ENCODE measurements at regions not wholly inside any gene's neighbourhood (a gene's known extent, or its start where the extent isn't known, plus 50 kb on each side); places are given as distances from the start of the nearest gene placed in this dataset.

DNA sequence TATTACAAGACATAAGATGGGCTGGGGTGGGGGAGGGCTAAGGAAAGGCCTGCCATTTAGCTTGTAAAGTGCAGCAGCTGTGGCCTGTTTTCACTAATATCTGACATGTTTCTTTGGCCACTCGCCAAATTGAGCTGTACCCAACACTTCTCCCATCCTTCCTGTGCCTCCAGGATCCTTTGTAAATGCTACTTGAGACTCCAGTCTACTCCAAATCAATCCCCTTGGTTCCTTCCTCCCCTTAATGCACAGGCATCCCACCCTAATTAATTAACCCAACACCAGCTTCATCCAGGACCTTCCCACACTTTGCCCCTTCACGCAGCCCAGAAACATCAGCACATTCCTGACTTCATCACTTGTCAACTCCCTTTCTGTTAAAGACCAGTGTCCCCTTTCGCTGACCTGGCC is 55.0 kb upstream of the TCF21 start:
- Histone ChIP-seq H3K4me3 (no peak overlapping the region), H3K4me1 (ENCODE audit: control insufficient read depth in 5 of 5, insufficient read depth in 5 of 5, low read length in 5 of 5) (peaks cover 0 to 30% (median 3%) of the 10 kb centered on the region in 5 donors), H3K9me3 (ENCODE audit: control insufficient read depth in 4 of 4, insufficient read depth in 3 of 4, low read length in 3 of 4) (no peaks in the 10 kb centered on the region), H3K27ac (ENCODE audit: low read depth in 1 of 2, low read length in 1 of 2) (peak overlapping the region in 1 of 2 donors; percentile 56), H3K27me3 (ENCODE audit: control insufficient read depth in 3 of 3, insufficient read depth in 3 of 3, low read length in 2 of 3) (no peaks in the 10 kb centered on the region), H3K36me3 (ENCODE audit: control insufficient read depth in 4 of 4, insufficient read depth in 4 of 4, low read length in 4 of 4) (no peaks in the 10 kb centered on the region), H3K9ac (ENCODE audit: insufficient read depth in 1 of 2, low read length in 2 of 2) (no peak overlapping the region)
- no peak for ATAC-seq (ENCODE audit: insufficient read depth, low FRiP score)
- TF ChIP-seq, protein P1, sequence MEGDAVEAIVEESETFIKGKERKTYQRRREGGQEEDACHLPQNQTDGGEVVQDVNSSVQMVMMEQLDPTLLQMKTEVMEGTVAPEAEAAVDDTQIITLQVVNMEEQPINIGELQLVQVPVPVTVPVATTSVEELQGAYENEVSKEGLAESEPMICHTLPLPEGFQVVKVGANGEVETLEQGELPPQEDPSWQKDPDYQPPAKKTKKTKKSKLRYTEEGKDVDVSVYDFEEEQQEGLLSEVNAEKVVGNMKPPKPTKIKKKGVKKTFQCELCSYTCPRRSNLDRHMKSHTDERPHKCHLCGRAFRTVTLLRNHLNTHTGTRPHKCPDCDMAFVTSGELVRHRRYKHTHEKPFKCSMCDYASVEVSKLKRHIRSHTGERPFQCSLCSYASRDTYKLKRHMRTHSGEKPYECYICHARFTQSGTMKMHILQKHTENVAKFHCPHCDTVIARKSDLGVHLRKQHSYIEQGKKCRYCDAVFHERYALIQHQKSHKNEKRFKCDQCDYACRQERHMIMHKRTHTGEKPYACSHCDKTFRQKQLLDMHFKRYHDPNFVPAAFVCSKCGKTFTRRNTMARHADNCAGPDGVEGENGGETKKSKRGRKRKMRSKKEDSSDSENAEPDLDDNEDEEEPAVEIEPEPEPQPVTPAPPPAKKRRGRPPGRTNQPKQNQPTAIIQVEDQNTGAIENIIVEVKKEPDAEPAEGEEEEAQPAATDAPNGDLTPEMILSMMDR (IDR thresholded peaks at IDR 0.05; ENCODE audit: control extremely low read depth, extremely low read depth) = no peak
- 53 to 59% methylated on average over 3 of the region's 3 CpGs for WGBS, 2 donors
- peak; percentile 88 to 97 (median 95) for DNase-seq

DNA sequence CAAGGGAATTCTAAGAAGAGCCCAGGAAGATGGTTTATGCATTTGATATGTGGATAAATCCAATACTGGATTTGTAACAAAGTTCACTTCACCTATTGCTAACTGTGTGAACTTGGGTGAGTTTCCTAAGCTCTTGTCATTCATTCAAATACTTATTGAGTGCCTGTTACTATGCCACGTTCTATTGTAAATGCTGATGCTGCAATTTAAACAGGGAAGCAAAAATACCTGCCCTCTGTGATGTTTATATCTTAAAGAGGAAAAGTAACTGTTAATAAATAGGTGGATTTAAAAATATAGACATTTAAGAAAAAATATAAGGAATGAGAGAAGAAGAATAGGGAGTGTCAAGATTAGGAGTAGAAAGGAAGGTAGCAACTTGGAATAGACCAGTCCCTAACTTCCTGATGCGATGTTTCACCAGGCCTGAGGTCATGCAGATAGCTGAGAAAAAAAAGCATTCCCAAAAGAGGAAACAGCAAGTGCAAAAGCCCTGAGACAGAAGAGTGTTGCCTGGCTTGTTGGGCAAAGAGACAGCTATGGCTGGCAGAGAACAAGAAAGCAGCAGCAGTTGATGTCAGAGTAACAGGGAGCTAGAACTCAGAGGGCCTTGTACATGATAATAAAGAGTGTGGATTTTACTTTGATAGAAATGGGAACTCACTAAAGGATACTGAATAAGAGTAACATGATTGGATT is 54.3 kb upstream of the TCF21 start:
- H3K9ac ChIP-seq (ENCODE audit: insufficient read depth in 1 of 2, low read length in 2 of 2) = no peak overlapping the region
- peak in 1 of 3 donors; percentile 24 for DNase-seq
- TF ChIP-seq, protein P1 (IDR thresholded peaks at IDR 0.05; ENCODE audit: control extremely low read depth, extremely low read depth) = no peak
- H3K4me1 ChIP-seq (ENCODE audit: control insufficient read depth in 5 of 5, insufficient read depth in 5 of 5, low read length in 5 of 5) = peaks cover 0 to 30% (median 3%) of the 10 kb centered on the region in 5 donors
- H3K36me3 ChIP-seq (ENCODE audit: control insufficient read depth in 4 of 4, insufficient read depth in 4 of 4, low read length in 4 of 4) = no peaks in the 10 kb centered on the region
- no peaks in the 10 kb centered on the region for H3K27me3 ChIP-seq (ENCODE audit: control insufficient read depth in 3 of 3, insufficient read depth in 3 of 3, low read length in 2 of 3)
- H3K4me3 ChIP-seq = no peak overlapping the region
- WGBS, 2 donors = 56 to 72% methylated on average over 2 of the region's 2 CpGs
- no peaks in the 10 kb centered on the region for H3K9me3 ChIP-seq (ENCODE audit: control insufficient read depth in 4 of 4, insufficient read depth in 3 of 4, low read length in 3 of 4)
- no peak overlapping the region for H3K27ac ChIP-seq (ENCODE audit: low read depth in 1 of 2, low read length in 1 of 2)
- no peak for ATAC-seq (ENCODE audit: insufficient read depth, low FRiP score)

DNA sequence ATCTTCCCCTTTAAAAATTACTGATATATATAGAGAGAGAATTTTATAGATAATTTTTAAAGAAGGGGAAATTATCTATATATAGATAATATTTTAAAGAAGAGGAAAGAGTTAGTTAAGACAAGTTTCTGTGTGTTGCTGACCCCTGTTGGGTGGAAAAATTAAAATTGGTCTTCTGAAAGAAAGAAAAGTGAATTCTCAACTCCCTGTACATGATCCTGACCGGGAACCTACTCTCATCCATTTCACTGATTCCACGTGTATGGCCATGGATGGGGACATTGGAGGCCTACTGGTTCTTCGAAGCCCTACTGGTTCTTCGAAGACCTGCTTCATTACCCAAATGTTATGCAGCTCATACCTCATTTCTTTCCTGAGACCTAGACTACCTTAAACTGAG is 53.0 kb upstream of the TCF21 start:
- DNase-seq (peak in 2 of 3 donors; percentile 71 to 76), ATAC-seq (ENCODE audit: insufficient read depth, low FRiP score) (no peak)
- WGBS, 2 donors = 89 to 95% methylated on average over 4 of the region's 4 CpGs
- H3K27me3 ChIP-seq (ENCODE audit: control insufficient read depth in 3 of 3, insufficient read depth in 3 of 3, low read length in 2 of 3) = no peaks in the 10 kb centered on the region
- TF ChIP-seq, protein P1 (IDR thresholded peaks at IDR 0.05; ENCODE audit: control extremely low read depth, extremely low read depth) = no peak
- H3K4me1 ChIP-seq (ENCODE audit: control insufficient read depth in 5 of 5, insufficient read depth in 5 of 5, low read length in 5 of 5) = peaks cover 0 to 25% (median 5%) of the 10 kb centered on the region in 5 donors
- H3K36me3 ChIP-seq (ENCODE audit: control insufficient read depth in 4 of 4, insufficient read depth in 4 of 4, low read length in 4 of 4) = no peaks in the 10 kb centered on the region
- no peak overlapping the region for H3K27ac ChIP-seq (ENCODE audit: low read depth in 1 of 2, low read length in 1 of 2)
- no peaks in the 10 kb centered on the region for H3K9me3 ChIP-seq (ENCODE audit: control insufficient read depth in 4 of 4, insufficient read depth in 3 of 4, low read length in 3 of 4)
- no peak overlapping the region for H3K4me3 ChIP-seq
- no peak overlapping the region for H3K9ac ChIP-seq (ENCODE audit: insufficient read depth in 1 of 2, low read length in 2 of 2)

Measured in lung (tissue), 11 donors.